C4-2B (cell line): ENCODE measurements at regions not wholly inside any gene's neighbourhood (a gene's known extent, or its start where the extent isn't known, plus 50 kb on each side); places are given as distances from the start of the nearest gene placed in this dataset.

ENCODE experiments used
- CTCF ChIP-seq: fragments of 450-650 bp; conservative IDR thresholded peaks from 2 replicates; pipeline ENCODE4 v1.5.1; 2017; ENCODE audit warnings: mild to moderate bottlenecking
- ZFX ChIP-seq: fragments of 450-650 bp; IDR thresholded peaks from 2 replicates; pipeline ENCODE4 v1.6.1; 2017

DNA sequence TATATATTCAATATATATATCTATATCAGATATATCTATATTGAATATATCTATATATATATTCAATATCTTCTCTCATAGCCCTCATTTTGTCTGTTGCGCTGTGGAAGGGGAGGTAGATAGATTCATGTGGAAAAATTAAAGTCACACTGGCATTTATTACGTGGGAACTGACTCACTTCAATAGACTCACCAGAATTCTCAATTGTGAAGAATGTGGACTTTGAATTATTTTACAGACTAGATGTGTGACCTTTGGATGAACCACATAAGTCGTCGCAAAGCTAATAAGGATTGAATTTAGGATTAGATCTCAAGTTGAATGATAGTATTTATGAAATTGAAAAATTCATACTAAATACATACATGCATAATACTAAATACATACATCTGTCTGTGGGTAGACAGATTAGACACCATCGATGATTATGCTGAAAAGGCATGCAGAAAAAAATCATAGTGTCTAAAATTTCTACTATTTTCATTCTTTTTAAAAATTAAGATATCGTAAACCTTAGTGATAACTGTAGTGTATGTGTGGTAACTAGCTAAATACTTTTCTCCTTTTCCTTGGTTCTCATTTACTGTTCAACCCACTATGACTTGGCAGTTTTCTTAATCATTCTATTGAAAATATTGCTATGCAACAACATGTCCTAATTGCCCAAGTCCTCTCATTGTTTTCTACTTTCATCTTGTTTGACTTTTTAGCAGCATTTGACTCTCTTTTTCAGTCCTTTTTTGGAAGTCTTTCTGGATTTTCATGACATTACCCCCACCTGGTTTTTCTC, 61.8 kb upstream of the A1CF start:
- TF ChIP-seq CTCF (no peak), ZFX (no peak)
